ENCODE measurements at regions not wholly inside any gene's neighbourhood (a gene's known extent, or its start where the extent isn't known, plus 50 kb on each side); places are given as distances from the start of the nearest gene placed in this dataset.
A peak's percentile ranks its signal among the peaks of the same experiment; 100 is the strongest.

- peak; percentile 15 for DNase-seq (ENCODE audit: low spot score)
Observed at GRCh38 chr21:16587141-16587581, 857.4 kb downstream of the USP25 start.

- DNase-seq (ENCODE audit: low spot score): no peak
Observed at GRCh38 chr21:16587681-16588375, 858.0 kb downstream of the USP25 start.

GRCh38 chr21:16588433-16588860, 858.7 kb downstream of the USP25 start:
- no peak for DNase-seq (ENCODE audit: low spot score)

GRCh38 chr21:16589006-16589898, 859.5 kb downstream of the USP25 start:
- DNase-seq (ENCODE audit: low spot score): no peak

GRCh38 chr21:16590186-16590585, 860.4 kb downstream of the USP25 start:
- DNase-seq (ENCODE audit: low spot score): no peak

- DNase-seq (ENCODE audit: low spot score): no peak
Observed at GRCh38 chr21:16590641-16591292, 861.0 kb downstream of the USP25 start.

- no peak for DNase-seq (ENCODE audit: low spot score)
Observed at GRCh38 chr21:16592381-16592780, 862.6 kb downstream of the USP25 start.

GRCh38 chr21:16594191-16594590, 864.4 kb downstream of the USP25 start:
- no peak for DNase-seq (ENCODE audit: low spot score)

- no peak for DNase-seq (ENCODE audit: low spot score)
Observed at GRCh38 chr21:16596369-16596768, 866.6 kb downstream of the USP25 start.

GRCh38 chr21:16597753-16598152, 868.0 kb downstream of the USP25 start:
- no peak for DNase-seq (ENCODE audit: low spot score)

- DNase-seq (ENCODE audit: low spot score): no peak
Observed at GRCh38 chr21:16605597-16605996, 875.8 kb downstream of the USP25 start.

GRCh38 chr21:16606271-16606670, 876.5 kb downstream of the USP25 start:
- no peak for DNase-seq (ENCODE audit: low spot score)

GRCh38 chr21:16608209-16608830, 878.5 kb downstream of the USP25 start:
- DNase-seq (ENCODE audit: low spot score): no peak

- no peak for DNase-seq (ENCODE audit: low spot score)
Observed at GRCh38 chr21:16619281-16619680, 889.5 kb downstream of the USP25 start.

GRCh38 chr21:16620786-16621320, 891.1 kb downstream of the USP25 start:
- DNase-seq (ENCODE audit: low spot score): no peak

GRCh38 chr21:16624479-16625118, 888.2 kb upstream of the CXADR start:
- no peak for DNase-seq (ENCODE audit: low spot score)

- DNase-seq (ENCODE audit: low spot score): no peak
Observed at GRCh38 chr21:16625491-16625890, 887.4 kb upstream of the CXADR start.

- no peak for DNase-seq (ENCODE audit: low spot score)
Observed at GRCh38 chr21:16633831-16634459, 878.9 kb upstream of the CXADR start.

GRCh38 chr21:16634515-16634914, 878.3 kb upstream of the CXADR start:
- DNase-seq (ENCODE audit: low spot score): no peak

GRCh38 chr21:16640297-16641027, 872.4 kb upstream of the CXADR start:
- no peak for DNase-seq (ENCODE audit: low spot score)
